ENCODE measurements at regions not wholly inside any gene's neighbourhood (a gene's known extent, or its start where the extent isn't known, plus 50 kb on each side); places are given as distances from the start of the nearest gene placed in this dataset.

- 77 to 82% (median 80%) methylated on average over 1 of the region's 1 CpG for WGBS, 3 donors
- intact Hi-C loops (cut with DNase I): no loop called here
- TF ChIP-seq EP300 (IDR thresholded peaks at IDR 0.05): no peak
- TF ChIP-seq CTCF (IDR thresholded peaks at IDR 0.05): no peak
- TF ChIP-seq POLR2A (IDR thresholded peaks at IDR 0.05): no peak
Observed at GRCh38 chr2:82834893-82835292, 1624.2 kb downstream of the SUCLG1 start.

GRCh38 chr2:82827426-82827825 is 1631.7 kb downstream of the SUCLG1 start:
- WGBS, 3 donors: 82 to 85% (median 83%) methylated on average over 2 of the region's 2 CpGs
- Histone ChIP-seq H3K4me3 (no peak overlapping the region), H3K9me3 (no peaks in the 10 kb centered on the region), H3K4me1 (ENCODE audit: insufficient read depth) (no peaks in the 10 kb centered on the region), H3K36me3 (no peaks in the 10 kb centered on the region), H3K27me3 (no peaks in the 10 kb centered on the region), H3K27ac (no peak overlapping the region)
- intact Hi-C loops (cut with DNase I): no loop called here
- DNase-seq: no peak
- TF ChIP-seq POLR2A (IDR thresholded peaks at IDR 0.05) (no peak), CTCF (IDR thresholded peaks at IDR 0.05) (no peak), EP300 (IDR thresholded peaks at IDR 0.05) (no peak)

More at GRCh38 chr2:82834893-82835292, 1624.2 kb downstream of the SUCLG1 start:
- no peak overlapping the region for H3K27ac ChIP-seq
- no peaks in the 10 kb centered on the region for H3K27me3 ChIP-seq
- H3K9me3 ChIP-seq: no peaks in the 10 kb centered on the region
- H3K4me1 ChIP-seq (ENCODE audit: insufficient read depth): no peaks in the 10 kb centered on the region
- H3K4me3 ChIP-seq: no peak overlapping the region
- H3K36me3 ChIP-seq: no peaks in the 10 kb centered on the region
- no peak for DNase-seq

GRCh38 chr2:82826437-82826836 is 1632.6 kb downstream of the SUCLG1 start:
- Histone ChIP-seq H3K27me3 (no peaks in the 10 kb centered on the region), H3K4me3 (no peak overlapping the region), H3K27ac (no peak overlapping the region), H3K9me3 (no peaks in the 10 kb centered on the region), H3K36me3 (no peaks in the 10 kb centered on the region), H3K4me1 (ENCODE audit: insufficient read depth) (no peaks in the 10 kb centered on the region)
- no peak for DNase-seq
- TF ChIP-seq POLR2A (IDR thresholded peaks at IDR 0.05) (no peak), CTCF (IDR thresholded peaks at IDR 0.05) (no peak)
- intact Hi-C loops (cut with DNase I): no loop called here
- 83 to 85% (median 85%) methylated on average over 2 of the region's 2 CpGs for WGBS, 3 donors

GRCh38 chr2:82825410-82826090 is 1633.5 kb downstream of the SUCLG1 start:
- no peak overlapping the region for H3K4me3 ChIP-seq
- no peaks in the 10 kb centered on the region for H3K9me3 ChIP-seq
- H3K36me3 ChIP-seq: no peaks in the 10 kb centered on the region
- TF ChIP-seq EP300 (IDR thresholded peaks at IDR 0.05) (no peak), CTCF (IDR thresholded peaks at IDR 0.05) (no peak), POLR2A (IDR thresholded peaks at IDR 0.05) (no peak)
- no peak for DNase-seq
- no peaks in the 10 kb centered on the region for H3K27me3 ChIP-seq
- H3K27ac ChIP-seq: no peak overlapping the region
- WGBS, 3 donors: 88 to 91% (median 90%) methylated on average over 8 of the region's 8 CpGs
- intact Hi-C loops (cut with DNase I): no loop called here
- H3K4me1 ChIP-seq (ENCODE audit: insufficient read depth): no peaks in the 10 kb centered on the region

All from ovary (tissue), 7 donors.